ENCODE measurements at regions not wholly inside any gene's neighbourhood (a gene's known extent, or its start where the extent isn't known, plus 50 kb on each side); places are given as distances from the start of the nearest gene placed in this dataset.

GRCh38 chr11:27838674-27839073 lies 138.4 kb upstream of the BDNF start:
- Histone ChIP-seq H3K36me3 (no peaks in the 10 kb centered on the region), H3K27me3 (no peaks in the 10 kb centered on the region), H3K9ac (ENCODE audit: low read depth in 2 of 2, low read length in 2 of 2) (no peak overlapping the region), H3K4me1 (no peaks in the 10 kb centered on the region), H3K9me3 (no peaks in the 10 kb centered on the region), H3K27ac (no peak overlapping the region), H3K4me3 (no peak overlapping the region)
- TF ChIP-seq CTCF (IDR thresholded peaks at IDR 0.05), result no peak
- intact Hi-C loops (cut with DNase I), result no loop called here
- no peak for DNase-seq

- no peak overlapping the region for H3K9ac ChIP-seq (ENCODE audit: low read depth in 2 of 2, low read length in 2 of 2)
- H3K4me3 ChIP-seq, result no peak overlapping the region
- intact Hi-C loops (cut with DNase I), result no loop called here
- TF ChIP-seq CTCF (IDR thresholded peaks at IDR 0.05), result no peak
- H3K36me3 ChIP-seq, result no peaks in the 10 kb centered on the region
- no peaks in the 10 kb centered on the region for H3K27me3 ChIP-seq
- H3K4me1 ChIP-seq, result no peaks in the 10 kb centered on the region
- H3K27ac ChIP-seq, result no peak overlapping the region
- H3K9me3 ChIP-seq, result no peaks in the 10 kb centered on the region
- DNase-seq, result no peak
These were observed 137.8 kb upstream of the BDNF start for GRCh38 chr11:27837895-27838563.

GRCh38 chr11:27830206-27830605 lies 130.0 kb upstream of the BDNF start:
- intact Hi-C loops (cut with DNase I), result no loop called here
- Histone ChIP-seq H3K27me3 (no peaks in the 10 kb centered on the region), H3K9ac (ENCODE audit: low read depth in 2 of 2, low read length in 2 of 2) (no peak overlapping the region), H3K4me3 (no peak overlapping the region), H3K27ac (no peak overlapping the region), H3K4me1 (no peaks in the 10 kb centered on the region), H3K36me3 (no peaks in the 10 kb centered on the region), H3K9me3 (no peaks in the 10 kb centered on the region)
- DNase-seq, result no peak
- TF ChIP-seq CTCF (IDR thresholded peaks at IDR 0.05), result no peak

- H3K27me3 ChIP-seq, result no peaks in the 10 kb centered on the region
- H3K9ac ChIP-seq (ENCODE audit: low read depth in 2 of 2, low read length in 2 of 2), result no peak overlapping the region
- no peak overlapping the region for H3K4me3 ChIP-seq
- H3K4me1 ChIP-seq, result no peaks in the 10 kb centered on the region
- no peaks in the 10 kb centered on the region for H3K36me3 ChIP-seq
- H3K27ac ChIP-seq, result no peak overlapping the region
- no peaks in the 10 kb centered on the region for H3K9me3 ChIP-seq
- intact Hi-C loops (cut with DNase I), result no loop called here
- TF ChIP-seq CTCF (IDR thresholded peaks at IDR 0.05), result no peak
- no peak for DNase-seq
These were observed 120.0 kb upstream of the BDNF start for GRCh38 chr11:27820249-27820648.

- intact Hi-C loops (cut with DNase I), result no loop called here
- TF ChIP-seq CTCF (IDR thresholded peaks at IDR 0.05), result no peak
- Histone ChIP-seq H3K27ac (no peak overlapping the region), H3K4me3 (no peak overlapping the region), H3K9ac (ENCODE audit: low read depth in 2 of 2, low read length in 2 of 2) (no peak overlapping the region), H3K4me1 (no peaks in the 10 kb centered on the region), H3K9me3 (no peaks in the 10 kb centered on the region), H3K36me3 (no peaks in the 10 kb centered on the region), H3K27me3 (no peaks in the 10 kb centered on the region)
- DNase-seq, result no peak
These were observed 115.9 kb upstream of the BDNF start for GRCh38 chr11:27816197-27816596.
